PFSK-1 (cell line): ENCODE measurements at regions not wholly inside any gene's neighbourhood (a gene's known extent, or its start where the extent isn't known, plus 50 kb on each side); places are given as distances from the start of the nearest gene placed in this dataset.

ENCODE experiments used
- FOXP2 ChIP-seq: optimal IDR thresholded peaks from 2 replicates; pipeline ENCODE3; 2011; ENCODE audit warnings: borderline replicate concordance, control low read depth, inconsistent platforms; ENCODE audit not compliant: insufficient read depth; ENCODE audit errors: extremely low read length, extremely low read depth
- POLR2AphosphoS5 ChIP-seq: IDR thresholded peaks from 2 replicates; pipeline ENCODE4 v1.6.1; 2012; ENCODE audit warnings: low read depth, mild to moderate bottlenecking, control low read depth, low read length, moderate library complexity
- SIN3A ChIP-seq: IDR thresholded peaks from 2 replicates; pipeline ENCODE4 v1.6.1; 2012; ENCODE audit warnings: mild to moderate bottlenecking, low read length, moderate library complexity, borderline replicate concordance; ENCODE audit not compliant: insufficient read depth
- TAF1 ChIP-seq: IDR thresholded peaks from 2 replicates; pipeline ENCODE4 v1.6.1; 2012; ENCODE audit warnings: low read length, control low read depth, borderline replicate concordance; ENCODE audit not compliant: insufficient read depth
- TF ChIP-seq, protein P1 (sequence below), 2 experiments: IDR thresholded peaks; 2 replicates each; pipeline versions ENCODE4 v1.6.1 to v1.8.0; 2011 to 2012; ENCODE audit warnings: low read depth in 2 of 2, low read length in 2 of 2, control low read depth in 1 of 2, inconsistent platforms in 1 of 2, mild to moderate bottlenecking in 1 of 2, moderate library complexity in 1 of 2; ENCODE audit not compliant: insufficient read depth in 1 of 2

DNA sequence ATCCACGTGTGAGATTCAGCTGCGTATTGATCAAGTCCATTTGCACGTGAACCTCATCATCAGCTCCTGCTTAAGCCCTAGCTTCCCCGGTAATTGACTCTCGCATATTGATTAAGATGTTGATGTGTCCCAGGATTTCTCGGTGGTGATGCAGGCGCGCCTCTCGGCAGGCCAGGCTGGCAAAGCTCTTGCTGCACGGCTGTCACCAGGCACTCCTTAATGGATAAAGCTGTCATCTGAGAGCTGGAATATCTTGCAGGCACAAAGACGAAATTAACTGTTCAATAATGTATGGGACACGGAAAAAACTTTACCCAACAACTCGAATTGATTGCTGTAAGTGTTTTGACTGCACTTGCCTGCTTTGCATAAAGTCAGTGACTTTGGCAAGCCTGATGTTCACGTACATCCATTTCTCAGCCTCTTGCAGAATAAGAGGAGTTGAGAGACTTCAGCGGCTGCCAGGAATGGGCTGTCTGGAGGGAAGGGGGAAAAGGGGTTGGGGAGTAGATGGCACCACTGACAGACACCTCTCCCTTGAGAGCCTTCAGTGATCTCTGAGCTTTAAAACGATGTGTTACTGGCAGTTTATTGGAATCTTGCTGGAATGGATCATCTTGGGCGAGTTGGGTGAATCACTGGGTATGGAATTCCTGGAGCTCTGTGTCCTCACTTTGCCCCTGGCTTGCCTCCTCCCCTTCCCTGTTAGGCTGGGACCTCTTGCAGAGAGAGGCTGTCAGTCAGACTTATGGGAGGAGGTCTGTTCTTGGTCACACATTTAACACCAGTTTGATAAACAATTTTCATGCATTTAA is 650.3 kb downstream of the CCDC171 start:
- no peak for TF ChIP-seq SIN3A
- no peak for TF ChIP-seq POLR2AphosphoS5
- TF ChIP-seq TAF1, result no peak
- TF ChIP-seq FOXP2, result no peak
- TF ChIP-seq, protein P1, sequence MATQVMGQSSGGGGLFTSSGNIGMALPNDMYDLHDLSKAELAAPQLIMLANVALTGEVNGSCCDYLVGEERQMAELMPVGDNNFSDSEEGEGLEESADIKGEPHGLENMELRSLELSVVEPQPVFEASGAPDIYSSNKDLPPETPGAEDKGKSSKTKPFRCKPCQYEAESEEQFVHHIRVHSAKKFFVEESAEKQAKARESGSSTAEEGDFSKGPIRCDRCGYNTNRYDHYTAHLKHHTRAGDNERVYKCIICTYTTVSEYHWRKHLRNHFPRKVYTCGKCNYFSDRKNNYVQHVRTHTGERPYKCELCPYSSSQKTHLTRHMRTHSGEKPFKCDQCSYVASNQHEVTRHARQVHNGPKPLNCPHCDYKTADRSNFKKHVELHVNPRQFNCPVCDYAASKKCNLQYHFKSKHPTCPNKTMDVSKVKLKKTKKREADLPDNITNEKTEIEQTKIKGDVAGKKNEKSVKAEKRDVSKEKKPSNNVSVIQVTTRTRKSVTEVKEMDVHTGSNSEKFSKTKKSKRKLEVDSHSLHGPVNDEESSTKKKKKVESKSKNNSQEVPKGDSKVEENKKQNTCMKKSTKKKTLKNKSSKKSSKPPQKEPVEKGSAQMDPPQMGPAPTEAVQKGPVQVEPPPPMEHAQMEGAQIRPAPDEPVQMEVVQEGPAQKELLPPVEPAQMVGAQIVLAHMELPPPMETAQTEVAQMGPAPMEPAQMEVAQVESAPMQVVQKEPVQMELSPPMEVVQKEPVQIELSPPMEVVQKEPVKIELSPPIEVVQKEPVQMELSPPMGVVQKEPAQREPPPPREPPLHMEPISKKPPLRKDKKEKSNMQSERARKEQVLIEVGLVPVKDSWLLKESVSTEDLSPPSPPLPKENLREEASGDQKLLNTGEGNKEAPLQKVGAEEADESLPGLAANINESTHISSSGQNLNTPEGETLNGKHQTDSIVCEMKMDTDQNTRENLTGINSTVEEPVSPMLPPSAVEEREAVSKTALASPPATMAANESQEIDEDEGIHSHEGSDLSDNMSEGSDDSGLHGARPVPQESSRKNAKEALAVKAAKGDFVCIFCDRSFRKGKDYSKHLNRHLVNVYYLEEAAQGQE (IDR thresholded peaks at IDR 0.05; ENCODE audit: insufficient read depth in 1 of 2, low read depth in 2 of 2, low read length in 2 of 2), result no peak

DNA sequence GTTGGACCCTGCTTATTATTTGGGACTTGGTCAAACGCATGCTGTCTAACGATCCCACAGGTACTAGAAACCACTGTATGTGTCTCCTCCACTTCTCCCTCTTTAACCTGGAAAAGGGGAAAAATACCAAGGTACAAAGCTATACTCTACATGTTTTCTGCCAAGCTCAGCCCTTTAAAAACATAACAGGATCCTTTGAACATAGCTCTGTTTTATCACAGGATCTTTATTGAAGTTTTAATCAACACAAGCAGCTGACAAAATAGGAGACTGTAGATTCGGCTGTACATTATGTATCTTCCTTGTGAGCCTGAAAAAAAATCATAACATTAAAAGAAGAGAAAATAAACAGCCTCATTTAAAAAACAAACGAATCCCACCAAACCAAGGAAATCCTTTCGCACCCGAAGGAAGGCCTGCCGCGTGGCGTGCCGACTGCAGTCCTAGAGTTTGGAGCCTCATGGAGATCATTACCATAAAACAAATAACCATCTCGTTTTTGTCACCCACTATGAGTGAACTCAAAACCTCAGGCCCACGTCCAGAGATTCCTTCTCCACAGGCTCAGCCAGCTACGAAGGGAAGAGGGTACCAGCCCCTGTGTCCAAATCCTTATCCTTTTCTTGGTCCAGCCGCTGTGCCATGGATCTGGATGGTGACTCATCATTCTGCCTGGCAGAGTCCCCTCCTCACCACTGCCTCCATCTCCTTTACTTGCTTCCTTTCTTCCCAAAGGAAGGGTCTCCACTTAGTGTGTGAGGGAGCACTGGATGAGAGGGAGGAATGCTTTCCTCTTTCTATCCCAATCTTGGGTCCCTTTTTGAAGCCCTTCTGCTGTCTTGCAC is 651.1 kb downstream of the CCDC171 start:
- no peak for TF ChIP-seq SIN3A
- TF ChIP-seq, protein P1 (IDR thresholded peaks at IDR 0.05; ENCODE audit: insufficient read depth in 1 of 2, low read depth in 2 of 2, low read length in 2 of 2), result no peak
- TF ChIP-seq FOXP2, result no peak
- TF ChIP-seq POLR2AphosphoS5, result no peak
- TF ChIP-seq TAF1, result no peak

DNA sequence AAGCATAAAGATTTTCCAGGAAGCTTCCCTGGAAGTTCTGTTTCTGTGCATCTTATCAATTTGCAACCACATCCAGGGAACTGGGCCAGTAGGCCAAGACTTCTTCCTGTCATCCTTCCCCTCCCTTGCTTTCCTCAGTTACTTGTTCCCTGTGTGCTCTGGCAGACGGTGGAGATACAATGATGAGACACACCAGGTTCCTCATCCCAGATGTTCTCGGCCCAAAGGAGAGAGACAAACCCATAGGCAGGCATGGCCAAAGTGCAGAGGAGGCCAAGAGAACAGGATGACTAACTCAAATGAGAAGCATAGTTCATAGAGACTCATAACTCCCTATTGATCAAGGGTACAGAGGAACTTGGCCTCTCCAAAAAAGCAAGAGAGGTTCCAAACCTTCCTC is 652.6 kb downstream of the CCDC171 start:
- no peak for TF ChIP-seq SIN3A
- TF ChIP-seq TAF1, result no peak
- TF ChIP-seq, protein P1 (IDR thresholded peaks at IDR 0.05; ENCODE audit: insufficient read depth in 1 of 2, low read depth in 2 of 2, low read length in 2 of 2), result no peak
- TF ChIP-seq FOXP2, result no peak
- no peak for TF ChIP-seq POLR2AphosphoS5

DNA sequence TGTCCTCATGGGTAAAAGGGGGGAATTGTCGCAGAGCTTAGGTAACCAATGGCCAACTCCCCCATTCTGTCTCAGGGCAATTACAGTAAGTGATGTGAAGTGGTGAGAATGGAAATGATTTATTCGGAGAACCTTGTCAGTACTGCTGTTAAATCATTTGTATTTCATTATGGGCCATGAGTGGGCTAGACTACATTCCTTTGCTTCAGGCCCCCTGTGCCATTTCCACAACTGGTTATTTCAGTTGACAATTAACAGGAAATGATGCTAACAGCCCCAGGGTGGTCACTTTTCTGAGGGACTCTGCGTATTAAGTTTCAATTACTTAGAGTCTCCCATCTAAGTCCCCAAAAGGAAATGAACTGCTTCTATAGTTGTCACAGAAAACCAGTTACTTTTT is 653.7 kb downstream of the CCDC171 start:
- TF ChIP-seq, protein P1 (IDR thresholded peaks at IDR 0.05; ENCODE audit: insufficient read depth in 1 of 2, low read depth in 2 of 2, low read length in 2 of 2), result no peak
- TF ChIP-seq POLR2AphosphoS5, result no peak
- no peak for TF ChIP-seq SIN3A
- no peak for TF ChIP-seq TAF1
- no peak for TF ChIP-seq FOXP2
